Neural progenitor cell (in vitro differentiated cells): ENCODE measurements at regions not wholly inside any gene's neighbourhood (a gene's known extent, or its start where the extent isn't known, plus 50 kb on each side); places are given as distances from the start of the nearest gene placed in this dataset.

Source experiments
- DNase-seq: peaks from one replicate; pipeline ENCODE4 v3.0.0-alpha.2; 2016; ENCODE audit warnings: low spot score
- H2AFZ ChIP-seq: fragments of 200-600 bp; sonication (generic); replicated peaks from 2 replicates; pipeline ENCODE4 v1.6.1; 2016; ENCODE audit warnings: antibody characterized with exemption
- H3F3A ChIP-seq: fragments of 200-600 bp; sonication (generic); 2 replicates; pipeline ENCODE4 v1.6.1; 2016; ENCODE audit warnings: antibody characterized with exemption, low read depth
- H3K27ac ChIP-seq: fragments of 200-600 bp; sonication (generic); 2 replicates; pipeline ENCODE4 v1.5.1; 2016; ENCODE audit warnings: mild to moderate bottlenecking
- H3K27me3 ChIP-seq: fragments of 200-600 bp; sonication (generic); 2 replicates; pipeline ENCODE4 v1.6.1; 2016; ENCODE audit warnings: mild to moderate bottlenecking, moderate library complexity
- H3K36me3 ChIP-seq: fragments of 200-600 bp; sonication (generic); 2 replicates; pipeline ENCODE4 v1.5.1; 2016
- H3K4me1 ChIP-seq: fragments of 200-600 bp; sonication (generic); 2 replicates; pipeline ENCODE4 v1.6.1; 2016; ENCODE audit warnings: mixed run types
- H3K4me2 ChIP-seq: fragments of 200-600 bp; sonication (generic); 2 replicates; pipeline ENCODE4 v1.6.1; 2016
- H3K4me3 ChIP-seq: fragments of 200-600 bp; sonication (generic); 2 replicates; pipeline ENCODE4 v1.5.1; 2016
- H3K79me2 ChIP-seq: fragments of 200-600 bp; sonication (generic); 2 replicates; pipeline ENCODE4 v1.6.1; 2016; ENCODE audit warnings: low read depth
- H3K9ac ChIP-seq: fragments of 200-600 bp; sonication (generic); 2 replicates; pipeline ENCODE4 v1.6.1; 2016
- H3K9me3 ChIP-seq: fragments of 200-600 bp; sonication (generic); 2 replicates; pipeline ENCODE4 v1.5.1; 2016; ENCODE audit warnings: low read depth
- H4K20me1 ChIP-seq: fragments of 200-600 bp; sonication (generic); 2 replicates; pipeline ENCODE4 v1.6.1; 2016; ENCODE audit warnings: low read depth
- H3K27ac Mint-ChIP-seq: 3 replicates; pipeline ENCODE4 v1.8.0; 2021; ENCODE audit warnings: mixed read lengths
- H3K27me3 Mint-ChIP-seq: 2 replicates; pipeline ENCODE4 v1.8.0; 2022; ENCODE audit warnings: low read depth, mild to moderate bottlenecking, inconsistent platforms, moderate library complexity, mixed read lengths; ENCODE audit not compliant: insufficient read depth
- H3K36me3 Mint-ChIP-seq: 3 replicates; pipeline ENCODE4 v1.8.0; 2021; ENCODE audit warnings: mixed read lengths
- H3K4me1 Mint-ChIP-seq: 3 replicates; pipeline ENCODE4 v1.8.0; 2021; ENCODE audit warnings: mixed read lengths
- H3K4me3 Mint-ChIP-seq: 3 replicates; pipeline ENCODE4 v1.8.0; 2021; ENCODE audit warnings: mild to moderate bottlenecking, moderate library complexity, mixed read lengths
- H3K9me3 Mint-ChIP-seq: 3 replicates; pipeline ENCODE4 v1.8.0; 2020; ENCODE audit warnings: mixed read lengths
- EZH2 ChIP-seq: fragments of 200-600 bp; sonication (generic); IDR thresholded peaks from 2 replicates; pipeline ENCODE4 v1.6.1; 2017; ENCODE audit warnings: antibody characterized with exemption, mild to moderate bottlenecking, moderate library complexity
- EZH2phosphoT487 ChIP-seq: fragments of 200-600 bp; sonication (generic); IDR thresholded peaks from 2 replicates; pipeline ENCODE4 v1.6.1; 2017; ENCODE audit warnings: antibody characterized with exemption
- TF ChIP-seq, protein P1 (sequence below): fragments of 200-600 bp; sonication (generic); IDR thresholded peaks from 2 replicates; pipeline ENCODE4 v1.5.1; 2017; ENCODE audit warnings: antibody characterized with exemption, mild to moderate bottlenecking

DNA sequence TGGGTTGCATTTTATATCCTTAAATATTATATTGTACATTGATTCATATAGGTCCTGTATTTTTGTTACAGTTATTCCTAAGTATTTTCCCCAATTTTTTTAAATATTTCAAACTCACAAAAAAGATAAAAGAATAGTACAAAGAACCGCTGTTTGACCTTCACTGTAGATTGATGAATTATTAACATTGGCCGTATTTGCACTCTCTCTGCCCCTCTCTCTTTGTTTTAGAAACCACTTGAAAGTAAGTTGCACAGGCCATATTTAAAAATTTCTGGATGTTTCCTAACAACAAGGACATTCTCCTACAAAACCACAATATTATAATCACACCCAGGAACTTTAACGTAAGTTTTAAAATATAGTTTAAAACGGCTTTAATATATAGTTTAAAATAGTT is 72.0 kb upstream of the DUSP22 start:
- no peak overlapping the region for H2AFZ ChIP-seq
- no peaks in the 10 kb centered on the region for H3K9me3 ChIP-seq
- no peak overlapping the region for H3K27ac ChIP-seq
- no peak overlapping the region for H3K27ac Mint-ChIP-seq
- DNase-seq = no peak
- no peaks in the 10 kb centered on the region for H3K36me3 ChIP-seq
- no peak overlapping the region for H3K9ac ChIP-seq
- H3K27me3 ChIP-seq = no peaks in the 10 kb centered on the region
- H3K27me3 Mint-ChIP-seq = no peaks in the 10 kb centered on the region
- H3K4me3 ChIP-seq = no peak overlapping the region
- no peaks in the 10 kb centered on the region for H3F3A ChIP-seq
- no peaks in the 10 kb centered on the region for H3K36me3 Mint-ChIP-seq
- H3K4me1 Mint-ChIP-seq = peaks cover 35% of the 10 kb centered on the region
- H4K20me1 ChIP-seq = no peaks in the 10 kb centered on the region
- no peaks in the 10 kb centered on the region for H3K79me2 ChIP-seq
- TF ChIP-seq EZH2 (no peak), EZH2phosphoT487 (no peak)
- TF ChIP-seq, protein P1, sequence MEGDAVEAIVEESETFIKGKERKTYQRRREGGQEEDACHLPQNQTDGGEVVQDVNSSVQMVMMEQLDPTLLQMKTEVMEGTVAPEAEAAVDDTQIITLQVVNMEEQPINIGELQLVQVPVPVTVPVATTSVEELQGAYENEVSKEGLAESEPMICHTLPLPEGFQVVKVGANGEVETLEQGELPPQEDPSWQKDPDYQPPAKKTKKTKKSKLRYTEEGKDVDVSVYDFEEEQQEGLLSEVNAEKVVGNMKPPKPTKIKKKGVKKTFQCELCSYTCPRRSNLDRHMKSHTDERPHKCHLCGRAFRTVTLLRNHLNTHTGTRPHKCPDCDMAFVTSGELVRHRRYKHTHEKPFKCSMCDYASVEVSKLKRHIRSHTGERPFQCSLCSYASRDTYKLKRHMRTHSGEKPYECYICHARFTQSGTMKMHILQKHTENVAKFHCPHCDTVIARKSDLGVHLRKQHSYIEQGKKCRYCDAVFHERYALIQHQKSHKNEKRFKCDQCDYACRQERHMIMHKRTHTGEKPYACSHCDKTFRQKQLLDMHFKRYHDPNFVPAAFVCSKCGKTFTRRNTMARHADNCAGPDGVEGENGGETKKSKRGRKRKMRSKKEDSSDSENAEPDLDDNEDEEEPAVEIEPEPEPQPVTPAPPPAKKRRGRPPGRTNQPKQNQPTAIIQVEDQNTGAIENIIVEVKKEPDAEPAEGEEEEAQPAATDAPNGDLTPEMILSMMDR = no peak
- no peak overlapping the region for H3K4me3 Mint-ChIP-seq
- no peak overlapping the region for H3K4me2 ChIP-seq
- peaks cover 22% of the 10 kb centered on the region for H3K4me1 ChIP-seq
- no peaks in the 10 kb centered on the region for H3K9me3 Mint-ChIP-seq

DNA sequence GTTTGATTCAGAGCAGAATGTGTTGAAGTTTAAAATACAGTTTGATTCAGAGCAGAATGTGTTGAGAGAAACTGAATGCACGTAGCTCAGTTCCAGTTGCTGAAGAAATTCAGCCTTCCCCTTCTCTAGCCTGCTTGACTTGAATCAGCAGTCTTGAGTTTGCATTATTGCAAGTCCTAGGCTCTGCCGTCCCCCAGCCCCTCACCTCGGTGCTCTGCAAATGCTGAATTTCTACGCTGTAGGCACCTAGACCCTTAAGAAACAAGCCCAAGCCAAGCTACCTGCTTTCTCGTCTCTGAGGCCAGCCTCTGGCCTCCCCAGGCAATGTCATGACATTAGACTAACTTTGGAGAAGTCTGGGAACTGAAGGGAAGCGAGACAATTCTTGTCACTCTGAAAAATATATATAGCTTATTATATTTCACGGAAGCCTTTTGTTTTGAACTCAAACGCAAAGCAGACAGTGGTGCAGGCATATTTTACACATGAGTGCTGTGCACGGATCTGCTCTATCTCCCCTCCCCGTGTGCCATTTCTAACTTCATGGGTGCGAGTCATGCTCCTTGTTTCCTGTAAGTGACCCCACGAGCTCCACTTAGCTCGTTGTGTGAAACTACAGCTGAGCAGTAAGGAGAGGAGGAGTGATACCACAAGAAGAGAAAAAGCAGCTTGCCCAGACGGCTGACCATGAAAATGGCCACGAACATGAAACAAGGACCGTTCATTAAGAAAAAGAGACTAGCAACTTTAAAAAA is 71.4 kb upstream of the DUSP22 start:
- Histone ChIP-seq H3K9me3 (no peaks in the 10 kb centered on the region), H3K79me2 (no peaks in the 10 kb centered on the region), H3K9ac (no peak overlapping the region), H4K20me1 (no peaks in the 10 kb centered on the region), H3K4me1 (peaks cover 22% of the 10 kb centered on the region), H3K4me2 (no peak overlapping the region), H3K27me3 (no peaks in the 10 kb centered on the region), H3K4me3 (no peak overlapping the region), H3K27ac (no peak overlapping the region), H3F3A (no peaks in the 10 kb centered on the region), H3K36me3 (no peaks in the 10 kb centered on the region), H2AFZ (no peak overlapping the region)
- DNase-seq = no peak
- H3K9me3 Mint-ChIP-seq = no peaks in the 10 kb centered on the region
- no peaks in the 10 kb centered on the region for H3K36me3 Mint-ChIP-seq
- H3K4me3 Mint-ChIP-seq = no peak overlapping the region
- H3K27ac Mint-ChIP-seq = no peak overlapping the region
- H3K4me1 Mint-ChIP-seq = peaks cover 35% of the 10 kb centered on the region
- no peak for TF ChIP-seq EZH2
- TF ChIP-seq, protein P1 = no peak
- no peak for TF ChIP-seq EZH2phosphoT487
- no peaks in the 10 kb centered on the region for H3K27me3 Mint-ChIP-seq

DNA sequence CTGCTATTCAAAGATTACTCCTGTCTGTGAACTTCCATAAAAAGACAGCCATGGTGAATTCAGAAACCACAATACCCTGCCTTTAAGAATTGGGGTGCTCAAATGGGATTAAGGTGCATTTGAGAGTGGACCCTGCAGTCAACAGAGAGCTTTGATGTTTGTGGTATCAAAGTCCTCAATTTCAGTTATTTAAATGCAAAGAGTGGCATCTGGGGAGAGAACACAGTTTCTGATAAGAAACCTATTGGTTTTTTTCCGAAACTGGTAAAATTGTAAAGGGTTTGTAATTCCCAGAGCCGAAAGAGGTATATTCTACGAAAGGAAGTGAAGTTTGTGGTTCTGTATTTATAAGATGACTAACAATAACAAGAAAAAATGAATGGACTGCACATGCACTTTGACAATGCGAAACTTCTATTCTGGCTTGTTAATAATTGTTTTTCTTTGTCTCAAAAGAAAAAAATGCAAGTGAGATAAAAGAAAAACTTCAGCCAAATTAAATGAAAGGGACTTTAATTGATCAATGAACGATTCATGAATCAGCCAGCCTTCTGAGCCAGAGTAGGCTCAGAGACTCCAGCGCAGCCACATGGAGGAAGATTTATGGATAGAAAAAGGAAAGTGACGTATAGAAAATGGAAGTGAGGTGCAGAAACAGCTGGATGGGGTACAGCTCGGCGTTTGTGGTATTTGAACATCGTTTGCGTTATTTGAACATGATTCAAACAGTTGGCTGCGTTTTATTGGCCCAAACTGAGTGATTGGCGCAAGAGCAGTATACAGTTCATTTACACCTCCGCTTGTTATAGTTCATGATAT is 70.5 kb upstream of the DUSP22 start:
- Mint-ChIP-seq H3K4me1 (peaks cover 35% of the 10 kb centered on the region), H3K36me3 (no peaks in the 10 kb centered on the region), H3K4me3 (no peak overlapping the region), H3K27ac (no peak overlapping the region), H3K9me3 (no peaks in the 10 kb centered on the region), H3K27me3 (peaks cover 1% of the 10 kb centered on the region)
- H3K27ac ChIP-seq = no peak overlapping the region
- H4K20me1 ChIP-seq = no peaks in the 10 kb centered on the region
- H3K27me3 ChIP-seq = no peaks in the 10 kb centered on the region
- TF ChIP-seq, protein P1 = no peak
- TF ChIP-seq EZH2phosphoT487 = no peak
- no peaks in the 10 kb centered on the region for H3K9me3 ChIP-seq
- no peak overlapping the region for H3K9ac ChIP-seq
- no peak overlapping the region for H3K4me2 ChIP-seq
- H3F3A ChIP-seq = no peaks in the 10 kb centered on the region
- H3K36me3 ChIP-seq = no peaks in the 10 kb centered on the region
- H3K4me1 ChIP-seq = peaks cover 22% of the 10 kb centered on the region
- no peaks in the 10 kb centered on the region for H3K79me2 ChIP-seq
- DNase-seq = no peak
- no peak overlapping the region for H3K4me3 ChIP-seq
- H2AFZ ChIP-seq = no peak overlapping the region
